ENCODE measurements at regions not wholly inside any gene's neighbourhood (a gene's known extent, or its start where the extent isn't known, plus 50 kb on each side); places are given as distances from the start of the nearest gene placed in this dataset.

GRCh38 chr12:4117386-4118016 is 156.1 kb upstream of the CCND2 start:
- no peak for DNase-seq (ENCODE audit: missing footprints)
- intact Hi-C loops (cut with DNase I): no loop called here
- no peak for ATAC-seq

GRCh38 chr12:4116251-4117111 is 157.1 kb upstream of the CCND2 start:
- intact Hi-C loops (cut with DNase I): no loop called here
- ATAC-seq (peak; percentile 43), DNase-seq (ENCODE audit: missing footprints) (no peak)

GRCh38 chr12:4115570-4115969 is 158.0 kb upstream of the CCND2 start:
- intact Hi-C loops (cut with DNase I): no loop called here
- no peak for DNase-seq (ENCODE audit: missing footprints)

GRCh38 chr12:4114986-4115385 is 158.6 kb upstream of the CCND2 start:
- DNase-seq (ENCODE audit: missing footprints): no peak
- no peak for ATAC-seq
- intact Hi-C loops (cut with DNase I): no loop called here

More at GRCh38 chr12:4115570-4115969, 158.0 kb upstream of the CCND2 start:
- no peak for ATAC-seq

GRCh38 chr12:4112734-4113325 is 160.7 kb upstream of the CCND2 start:
- ATAC-seq (no peak), DNase-seq (ENCODE audit: missing footprints) (peak; percentile 6)
- intact Hi-C loops (cut with DNase I): no loop called here

GRCh38 chr12:4112290-4112689 is 161.3 kb upstream of the CCND2 start:
- ATAC-seq (no peak), DNase-seq (ENCODE audit: missing footprints) (no peak)
- intact Hi-C loops (cut with DNase I): no loop called here

- no peak for ATAC-seq
- intact Hi-C loops (cut with DNase I): no loop called here
- no peak for DNase-seq (ENCODE audit: missing footprints)
Observed at GRCh38 chr12:4111010-4111409, 162.6 kb upstream of the CCND2 start.

GRCh38 chr12:4109826-4110225 is 163.7 kb upstream of the CCND2 start:
- DNase-seq (ENCODE audit: missing footprints) (no peak), ATAC-seq (no peak)
- intact Hi-C loops (cut with DNase I): no loop called here

- intact Hi-C loops (cut with DNase I): no loop called here
- ATAC-seq: no peak
- no peak for DNase-seq (ENCODE audit: missing footprints)
Observed at GRCh38 chr12:4108803-4109345, 164.7 kb upstream of the CCND2 start.

- ATAC-seq: no peak
- intact Hi-C loops (cut with DNase I): loop anchor here (2.0 kb wide), 1 partner anchor 165 kb away; the partner anchor contains the start of gene CCND2
- DNase-seq (ENCODE audit: missing footprints): no peak
Observed at GRCh38 chr12:4107911-4108697, 165.5 kb upstream of the CCND2 start.

GRCh38 chr12:4107436-4107878 is 166.1 kb upstream of the CCND2 start:
- intact Hi-C loops (cut with DNase I): loop anchor here (2.0 kb wide), 1 partner anchor 165 kb away; the partner anchor contains the start of gene CCND2
- no peak for DNase-seq (ENCODE audit: missing footprints)
- peak; percentile 62 for ATAC-seq

GRCh38 chr12:4106621-4107020 is 166.9 kb upstream of the CCND2 start:
- intact Hi-C loops (cut with DNase I): loop anchor here (2.0 kb wide), 1 partner anchor 166 kb away; the partner anchor contains the start of gene CCND2
- DNase-seq (ENCODE audit: missing footprints) (no peak), ATAC-seq (no peak)

- peak; percentile 28 for ATAC-seq
- intact Hi-C loops (cut with DNase I): loop anchor here (5.0 kb wide), 1 partner anchor 148 kb away; no protein-coding TSS in a partner anchor
- no peak for DNase-seq (ENCODE audit: missing footprints)
Observed at GRCh38 chr12:4104722-4105244, 168.8 kb upstream of the CCND2 start.

GRCh38 chr12:4099276-4099675 is 174.3 kb upstream of the CCND2 start:
- DNase-seq (ENCODE audit: missing footprints) (no peak), ATAC-seq (no peak)
- intact Hi-C loops (cut with DNase I): no loop called here

GRCh38 chr12:4091016-4091743 is 182.4 kb upstream of the CCND2 start:
- intact Hi-C loops (cut with DNase I): no loop called here
- ATAC-seq (no peak), DNase-seq (ENCODE audit: missing footprints) (no peak)

GRCh38 chr12:4089956-4090355 is 183.6 kb upstream of the CCND2 start:
- intact Hi-C loops (cut with DNase I): no loop called here
- DNase-seq (ENCODE audit: missing footprints): no peak

GRCh38 chr12:4089121-4089606 is 184.4 kb upstream of the CCND2 start:
- intact Hi-C loops (cut with DNase I): no loop called here
- no peak for DNase-seq (ENCODE audit: missing footprints)
- ATAC-seq: no peak

More at GRCh38 chr12:4089956-4090355, 183.6 kb upstream of the CCND2 start:
- no peak for ATAC-seq

Measured in Right ventricle myocardium inferior (tissue), 1 donor.